ENCODE measurements at regions not wholly inside any gene's neighbourhood (a gene's known extent, or its start where the extent isn't known, plus 50 kb on each side); places are given as distances from the start of the nearest gene placed in this dataset.
A peak's percentile ranks its signal among the peaks of the same experiment; 100 is the strongest.

DNA sequence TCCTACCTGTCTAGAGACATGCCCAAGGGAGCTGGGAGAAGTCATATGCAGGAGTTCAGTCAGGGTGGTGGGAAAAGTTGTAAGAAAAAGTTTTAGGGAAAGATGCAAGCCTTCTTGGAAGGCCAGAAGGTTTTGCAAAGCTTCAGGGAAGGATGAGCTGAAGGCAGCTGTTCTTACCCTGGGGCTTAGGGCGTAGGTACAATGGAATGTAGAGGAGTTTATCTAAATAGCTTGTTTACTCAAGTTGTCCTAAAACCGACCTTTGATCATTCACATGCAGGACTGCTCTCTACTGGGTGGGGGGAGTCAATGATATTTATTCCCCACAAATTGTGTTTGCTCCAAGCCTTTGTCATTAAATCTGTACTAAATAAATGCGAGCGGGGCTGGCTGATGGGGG is 277.0 kb downstream of the CRPPA start:
- DNase-seq (ENCODE audit: low read depth in 4 of 6, low spot score in 6 of 6) = no peak
- WGBS (ENCODE audit: insufficient coverage) = 95% methylated on average over 2 of the region's 4 CpGs

GRCh38 chr7:16137944-16138343 is 283.4 kb downstream of the CRPPA start:
- H3K36me3 ChIP-seq (ENCODE audit: control insufficient read depth, insufficient read depth, low read length) = no peaks in the 10 kb centered on the region
- no peaks in the 10 kb centered on the region for H3K27me3 ChIP-seq (ENCODE audit: control insufficient read depth, insufficient read depth, low read length)
- no peaks in the 10 kb centered on the region for H3K9me3 ChIP-seq (ENCODE audit: control insufficient read depth, insufficient read depth, low read length)
- whole genome bisulfite sequencing (ENCODE audit: insufficient coverage) = no CpG with 5 or more reads among the region's 2 CpGs
- H3K4me3 ChIP-seq (ENCODE audit: low read depth, low read length) = no peak overlapping the region
- H3K4me1 ChIP-seq (ENCODE audit: control insufficient read depth, insufficient read depth, low read length) = no peaks in the 10 kb centered on the region
- no peak overlapping the region for H3K27ac ChIP-seq (ENCODE audit: low read depth, low read length)
- peak in 1 of 6 donors; percentile 42 for DNase-seq (ENCODE audit: low read depth in 4 of 6, low spot score in 6 of 6)

More for the DNA sequence above, 277.0 kb downstream of the CRPPA start:
- no peak overlapping the region for H3K27ac ChIP-seq (ENCODE audit: low read depth, low read length)
- H3K4me3 ChIP-seq (ENCODE audit: low read depth, low read length) = no peak overlapping the region
- no peaks in the 10 kb centered on the region for H3K27me3 ChIP-seq (ENCODE audit: control insufficient read depth, insufficient read depth, low read length)
- no peaks in the 10 kb centered on the region for H3K36me3 ChIP-seq (ENCODE audit: control insufficient read depth, insufficient read depth, low read length)
- H3K4me1 ChIP-seq (ENCODE audit: control insufficient read depth, insufficient read depth, low read length) = no peaks in the 10 kb centered on the region
- peaks cover 6% of the 10 kb centered on the region for H3K9me3 ChIP-seq (ENCODE audit: control insufficient read depth, insufficient read depth, low read length)

- WGBS (ENCODE audit: insufficient coverage) = no CpG with 5 or more reads among the region's 2 CpGs
- Histone ChIP-seq H3K4me3 (ENCODE audit: low read depth, low read length) (no peak overlapping the region), H3K27me3 (ENCODE audit: control insufficient read depth, insufficient read depth, low read length) (no peaks in the 10 kb centered on the region), H3K27ac (ENCODE audit: low read depth, low read length) (no peak overlapping the region), H3K36me3 (ENCODE audit: control insufficient read depth, insufficient read depth, low read length) (no peaks in the 10 kb centered on the region), H3K4me1 (ENCODE audit: control insufficient read depth, insufficient read depth, low read length) (no peaks in the 10 kb centered on the region), H3K9me3 (ENCODE audit: control insufficient read depth, insufficient read depth, low read length) (no peaks in the 10 kb centered on the region)
- no peak for DNase-seq (ENCODE audit: low read depth in 4 of 6, low spot score in 6 of 6)
Measured at GRCh38 chr7:16136896-16137295, 284.4 kb downstream of the CRPPA start.

DNA sequence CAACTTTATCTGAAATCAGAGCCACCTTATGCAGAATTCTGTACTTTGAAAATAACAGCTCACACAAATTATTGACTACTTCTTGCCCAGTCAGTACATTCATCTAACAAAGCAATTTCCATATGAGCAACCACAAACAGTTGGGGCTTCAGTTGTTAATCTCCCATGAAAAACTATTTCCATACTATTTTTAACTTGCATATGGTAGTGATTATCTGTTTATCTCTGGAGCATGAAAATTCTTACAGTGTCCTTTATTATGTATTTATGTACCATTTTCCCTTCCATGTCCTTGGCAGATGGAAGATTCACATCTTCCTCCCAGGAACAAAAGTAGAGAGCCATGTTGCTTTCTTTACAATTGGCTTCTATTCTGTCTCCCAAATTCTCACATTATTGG is 285.7 kb downstream of the CRPPA start:
- Histone ChIP-seq H3K27me3 (ENCODE audit: control insufficient read depth, insufficient read depth, low read length) (no peaks in the 10 kb centered on the region), H3K4me3 (ENCODE audit: low read depth, low read length) (no peak overlapping the region), H3K4me1 (ENCODE audit: control insufficient read depth, insufficient read depth, low read length) (no peaks in the 10 kb centered on the region), H3K36me3 (ENCODE audit: control insufficient read depth, insufficient read depth, low read length) (no peaks in the 10 kb centered on the region), H3K9me3 (ENCODE audit: control insufficient read depth, insufficient read depth, low read length) (no peaks in the 10 kb centered on the region), H3K27ac (ENCODE audit: low read depth, low read length) (no peak overlapping the region)
- no peak for DNase-seq (ENCODE audit: low read depth in 4 of 6, low spot score in 6 of 6)

- WGBS (ENCODE audit: insufficient coverage) = no CpG with 5 or more reads among the region's 1 CpG
- Histone ChIP-seq H3K27me3 (ENCODE audit: control insufficient read depth, insufficient read depth, low read length) (no peaks in the 10 kb centered on the region), H3K4me1 (ENCODE audit: control insufficient read depth, insufficient read depth, low read length) (no peaks in the 10 kb centered on the region), H3K36me3 (ENCODE audit: control insufficient read depth, insufficient read depth, low read length) (no peaks in the 10 kb centered on the region), H3K4me3 (ENCODE audit: low read depth, low read length) (no peak overlapping the region), H3K9me3 (ENCODE audit: control insufficient read depth, insufficient read depth, low read length) (no peaks in the 10 kb centered on the region), H3K27ac (ENCODE audit: low read depth, low read length) (no peak overlapping the region)
- no peak for DNase-seq (ENCODE audit: low read depth in 4 of 6, low spot score in 6 of 6)
Measured at GRCh38 chr7:16130111-16131110, 290.9 kb downstream of the CRPPA start.

GRCh38 chr7:16129431-16130110 is 291.8 kb downstream of the CRPPA start:
- Histone ChIP-seq H3K9me3 (ENCODE audit: control insufficient read depth, insufficient read depth, low read length) (no peaks in the 10 kb centered on the region), H3K4me1 (ENCODE audit: control insufficient read depth, insufficient read depth, low read length) (no peaks in the 10 kb centered on the region), H3K36me3 (ENCODE audit: control insufficient read depth, insufficient read depth, low read length) (no peaks in the 10 kb centered on the region), H3K27ac (ENCODE audit: low read depth, low read length) (no peak overlapping the region), H3K27me3 (ENCODE audit: control insufficient read depth, insufficient read depth, low read length) (no peaks in the 10 kb centered on the region), H3K4me3 (ENCODE audit: low read depth, low read length) (no peak overlapping the region)
- WGBS (ENCODE audit: insufficient coverage) = no CpG with 5 or more reads among the region's 4 CpGs
- DNase-seq (ENCODE audit: low read depth in 4 of 6, low spot score in 6 of 6) = no peak

- Histone ChIP-seq H3K27ac (ENCODE audit: low read depth, low read length) (no peak overlapping the region), H3K4me3 (ENCODE audit: low read depth, low read length) (no peak overlapping the region), H3K27me3 (ENCODE audit: control insufficient read depth, insufficient read depth, low read length) (no peaks in the 10 kb centered on the region), H3K9me3 (ENCODE audit: control insufficient read depth, insufficient read depth, low read length) (no peaks in the 10 kb centered on the region), H3K4me1 (ENCODE audit: control insufficient read depth, insufficient read depth, low read length) (no peaks in the 10 kb centered on the region), H3K36me3 (ENCODE audit: control insufficient read depth, insufficient read depth, low read length) (no peaks in the 10 kb centered on the region)
- no CpG with 5 or more reads among the region's 4 CpGs for whole genome bisulfite sequencing (ENCODE audit: insufficient coverage)
- peak in 1 of 6 donors; percentile 27 for DNase-seq (ENCODE audit: low read depth in 4 of 6, low spot score in 6 of 6)
Measured at GRCh38 chr7:16123117-16123770, 298.1 kb downstream of the CRPPA start.

DNA sequence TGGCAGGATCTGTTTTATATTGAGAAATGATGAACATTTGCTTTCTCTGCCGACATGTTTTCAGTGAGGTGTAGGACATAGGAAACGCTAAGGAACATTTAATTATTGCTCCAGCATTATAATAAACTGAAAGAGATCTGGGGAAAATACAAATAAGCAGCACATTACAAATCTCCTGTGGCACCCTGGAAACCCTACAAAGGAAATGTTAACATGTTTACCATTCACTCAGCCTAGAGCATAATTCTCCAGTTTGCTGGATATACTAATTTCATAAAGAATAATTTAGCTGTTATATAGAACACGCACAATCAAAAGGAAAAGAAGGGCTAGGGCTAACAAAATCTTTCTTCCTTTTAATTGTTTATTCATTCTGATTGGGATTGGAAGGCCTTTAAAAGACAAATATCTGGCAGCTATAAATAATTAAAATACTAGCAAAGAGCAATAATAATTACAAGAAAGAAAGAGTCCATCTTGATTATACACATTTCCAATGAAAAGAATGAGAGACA is 299.4 kb downstream of the CRPPA start:
- Histone ChIP-seq H3K27ac (ENCODE audit: low read depth, low read length) (no peak overlapping the region), H3K4me1 (ENCODE audit: control insufficient read depth, insufficient read depth, low read length) (no peaks in the 10 kb centered on the region), H3K36me3 (ENCODE audit: control insufficient read depth, insufficient read depth, low read length) (no peaks in the 10 kb centered on the region), H3K9me3 (ENCODE audit: control insufficient read depth, insufficient read depth, low read length) (no peaks in the 10 kb centered on the region), H3K4me3 (ENCODE audit: low read depth, low read length) (no peak overlapping the region), H3K27me3 (ENCODE audit: control insufficient read depth, insufficient read depth, low read length) (no peaks in the 10 kb centered on the region)
- WGBS (ENCODE audit: insufficient coverage) = no CpG with 5 or more reads among the region's 3 CpGs
- DNase-seq (ENCODE audit: low read depth in 4 of 6, low spot score in 6 of 6) = no peak

- Histone ChIP-seq H3K27ac (ENCODE audit: low read depth, low read length) (no peak overlapping the region), H3K4me1 (ENCODE audit: control insufficient read depth, insufficient read depth, low read length) (no peaks in the 10 kb centered on the region), H3K36me3 (ENCODE audit: control insufficient read depth, insufficient read depth, low read length) (no peaks in the 10 kb centered on the region), H3K9me3 (ENCODE audit: control insufficient read depth, insufficient read depth, low read length) (peaks cover 5% of the 10 kb centered on the region), H3K27me3 (ENCODE audit: control insufficient read depth, insufficient read depth, low read length) (no peaks in the 10 kb centered on the region), H3K4me3 (ENCODE audit: low read depth, low read length) (no peak overlapping the region)
- WGBS (ENCODE audit: insufficient coverage) = no CpG with 5 or more reads among the region's 2 CpGs
- no peak for DNase-seq (ENCODE audit: low read depth in 4 of 6, low spot score in 6 of 6)
Measured at GRCh38 chr7:16115374-16115773, 306.0 kb downstream of the CRPPA start.

Data from spinal cord (tissue), 9 donors.